ENCODE measurements at regions not wholly inside any gene's neighbourhood (a gene's known extent, or its start where the extent isn't known, plus 50 kb on each side); places are given as distances from the start of the nearest gene placed in this dataset.

DNA sequence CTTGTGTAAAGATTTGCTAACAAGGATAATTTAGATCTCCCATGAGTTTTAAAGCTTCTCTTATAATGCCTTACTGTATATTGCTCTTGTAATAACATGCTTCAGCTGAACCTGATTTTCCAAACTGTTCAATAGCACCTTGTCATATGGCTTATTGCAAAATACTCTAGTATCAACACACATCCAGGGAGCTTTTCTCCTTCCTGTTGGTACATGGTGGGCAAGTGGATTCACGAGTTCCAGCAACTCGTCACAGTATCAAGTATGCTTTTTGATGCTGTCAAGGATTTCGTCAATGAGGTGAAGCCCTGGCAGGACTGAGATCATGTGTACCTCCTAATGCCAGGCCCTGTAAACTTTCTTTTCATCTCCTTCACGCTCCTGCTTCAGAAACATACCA, 59.5 kb upstream of the ITPRID2 start:
- FAIRE-seq (no peak), DNase-seq (ENCODE audit: insufficient read length, low spot score) (no peak)
- TF ChIP-seq, protein P1, sequence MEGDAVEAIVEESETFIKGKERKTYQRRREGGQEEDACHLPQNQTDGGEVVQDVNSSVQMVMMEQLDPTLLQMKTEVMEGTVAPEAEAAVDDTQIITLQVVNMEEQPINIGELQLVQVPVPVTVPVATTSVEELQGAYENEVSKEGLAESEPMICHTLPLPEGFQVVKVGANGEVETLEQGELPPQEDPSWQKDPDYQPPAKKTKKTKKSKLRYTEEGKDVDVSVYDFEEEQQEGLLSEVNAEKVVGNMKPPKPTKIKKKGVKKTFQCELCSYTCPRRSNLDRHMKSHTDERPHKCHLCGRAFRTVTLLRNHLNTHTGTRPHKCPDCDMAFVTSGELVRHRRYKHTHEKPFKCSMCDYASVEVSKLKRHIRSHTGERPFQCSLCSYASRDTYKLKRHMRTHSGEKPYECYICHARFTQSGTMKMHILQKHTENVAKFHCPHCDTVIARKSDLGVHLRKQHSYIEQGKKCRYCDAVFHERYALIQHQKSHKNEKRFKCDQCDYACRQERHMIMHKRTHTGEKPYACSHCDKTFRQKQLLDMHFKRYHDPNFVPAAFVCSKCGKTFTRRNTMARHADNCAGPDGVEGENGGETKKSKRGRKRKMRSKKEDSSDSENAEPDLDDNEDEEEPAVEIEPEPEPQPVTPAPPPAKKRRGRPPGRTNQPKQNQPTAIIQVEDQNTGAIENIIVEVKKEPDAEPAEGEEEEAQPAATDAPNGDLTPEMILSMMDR (IDR thresholded peaks at IDR 0.05; ENCODE audit: insufficient read depth, missing control alignments) = no peak

DNA sequence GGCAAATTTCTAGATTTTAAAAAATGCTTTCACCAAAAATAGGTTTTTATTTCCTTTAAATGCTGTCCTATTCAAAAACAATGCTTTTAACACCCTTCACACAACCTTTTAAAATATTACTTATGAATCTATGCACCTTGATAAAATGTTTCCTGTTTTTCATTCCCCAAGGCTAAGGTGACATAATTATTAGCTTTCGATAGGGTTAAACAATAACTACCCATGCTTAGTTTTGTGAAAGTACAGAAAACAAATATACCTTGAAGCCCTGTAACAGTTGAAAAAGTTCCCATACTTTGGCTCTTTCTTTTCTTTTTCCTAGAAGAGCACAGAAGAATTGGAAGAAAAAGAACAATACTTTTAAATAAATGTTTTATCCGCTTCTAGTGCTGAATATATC, 54.9 kb upstream of the ITPRID2 start:
- DNase-seq (ENCODE audit: insufficient read length, low spot score) = no peak
- no peak for FAIRE-seq
- TF ChIP-seq, protein P1 (IDR thresholded peaks at IDR 0.05; ENCODE audit: insufficient read depth, missing control alignments) = no peak

DNA sequence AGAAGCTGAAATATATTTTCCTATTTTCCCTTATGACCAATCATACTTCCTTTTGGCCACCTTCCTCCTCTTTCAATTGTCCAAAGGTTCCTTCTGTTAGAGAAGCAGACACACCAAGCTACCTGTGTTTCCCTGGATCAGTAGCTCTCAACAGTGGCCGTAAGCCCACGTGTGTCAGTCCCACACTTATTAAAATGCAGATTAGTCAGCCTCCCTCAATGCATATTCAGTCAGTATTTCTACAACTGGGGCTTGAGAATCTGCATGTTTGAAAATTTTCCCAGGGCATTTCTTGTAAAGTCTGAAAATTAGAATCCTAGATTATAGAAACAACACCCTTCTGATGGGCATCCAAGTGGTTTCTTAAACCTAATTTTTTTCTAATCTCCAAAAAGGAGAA, 54.0 kb upstream of the ITPRID2 start:
- no peak for DNase-seq (ENCODE audit: insufficient read length, low spot score)
- TF ChIP-seq, protein P1 (IDR thresholded peaks at IDR 0.05; ENCODE audit: insufficient read depth, missing control alignments) = no peak
- no peak for FAIRE-seq

DNA sequence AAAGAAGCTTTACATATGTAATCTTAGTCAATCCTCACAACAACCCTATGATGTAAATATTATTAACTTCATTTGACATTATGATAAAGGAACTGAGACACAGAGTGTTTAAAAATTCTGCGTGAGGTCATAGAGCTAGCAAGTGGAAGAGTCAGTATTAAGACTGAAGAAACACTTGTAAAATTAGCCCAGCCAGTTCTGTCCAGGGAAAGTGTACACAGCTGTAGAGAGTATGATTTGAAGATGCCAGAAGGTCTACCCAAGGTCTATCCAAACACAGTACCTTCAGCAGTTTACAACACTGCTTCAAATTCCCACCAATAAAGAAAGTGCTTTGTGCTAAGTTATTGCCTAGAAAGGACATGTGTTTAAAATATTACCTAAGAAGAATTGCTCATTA, 51.7 kb upstream of the ITPRID2 start:
- TF ChIP-seq, protein P1 (IDR thresholded peaks at IDR 0.05; ENCODE audit: insufficient read depth, missing control alignments) = no peak
- FAIRE-seq (no peak), DNase-seq (ENCODE audit: insufficient read length, low spot score) (no peak)

DNA sequence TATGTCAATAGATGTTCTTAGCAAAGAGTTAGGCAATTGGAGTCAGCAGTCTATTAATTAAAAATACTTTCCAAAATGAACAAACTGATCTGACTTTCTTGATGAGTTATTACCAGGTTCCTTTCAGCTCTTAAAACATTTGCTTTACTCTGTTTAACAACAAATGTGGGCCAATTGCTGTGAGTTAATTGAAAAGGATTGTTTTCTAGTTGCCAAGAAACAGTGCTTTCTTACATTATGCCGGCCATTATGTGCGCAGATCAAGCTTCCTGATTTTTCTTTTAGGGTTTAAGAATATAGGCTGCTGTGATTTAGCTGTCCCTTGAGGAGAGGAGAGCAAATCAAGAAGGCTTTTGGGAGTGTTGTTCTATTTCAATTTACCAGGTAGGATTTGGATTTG, 50.5 kb upstream of the ITPRID2 start:
- TF ChIP-seq, protein P1 (IDR thresholded peaks at IDR 0.05; ENCODE audit: insufficient read depth, missing control alignments) = no peak
- no peak for DNase-seq (ENCODE audit: insufficient read length, low spot score)
- no peak for FAIRE-seq
